Keratinocyte (primary cell): ENCODE measurements at regions not wholly inside any gene's neighbourhood (a gene's known extent, or its start where the extent isn't known, plus 50 kb on each side); places are given as distances from the start of the nearest gene placed in this dataset.

Experiments
- DNase-seq: peaks from one replicate; pipeline ENCODE4 v3.0.0-alpha.2; 2011; ENCODE audit warnings: low read depth, missing footprints, low spot score
- FAIRE-seq: peaks from 2 replicates; lab custom pipeline; 2011; peaks lifted over from hg19 to GRCh38; lab: Jason Lieb, UNC
- H2AFZ ChIP-seq: 2 replicates; pipeline ENCODE4 v1.6.0; 2012; ENCODE audit warnings: low read length, control low read depth, inconsistent platforms; ENCODE audit not compliant: control insufficient read depth
- H3K27ac ChIP-seq: 2 replicates; pipeline ENCODE4 v1.5.1; 2011; ENCODE audit warnings: low read length; ENCODE audit not compliant: control insufficient read depth, insufficient read depth
- H3K27me3 ChIP-seq: 3 replicates; pipeline ENCODE4 v1.6.0; 2011; ENCODE audit warnings: low read length; ENCODE audit not compliant: control insufficient read depth, insufficient read depth; ENCODE audit errors: extremely low read depth
- H3K36me3 ChIP-seq, 2 experiments: 2 replicates in 1 of 2; 3 replicates in 1 of 2; pipeline ENCODE4 v1.5.1; 2011; ENCODE audit warnings: low read length in 2 of 2, mild to moderate bottlenecking in 1 of 2; ENCODE audit not compliant: control insufficient read depth in 2 of 2, insufficient read depth in 2 of 2; ENCODE audit errors: extremely low read depth in 1 of 2
- H3K4me1 ChIP-seq: 3 replicates; pipeline ENCODE4 v1.5.1; 2011; ENCODE audit warnings: low read length; ENCODE audit not compliant: control insufficient read depth, insufficient read depth; ENCODE audit errors: extremely low read depth
- H3K4me2 ChIP-seq: 3 replicates; pipeline ENCODE4 v1.6.0; 2011; ENCODE audit warnings: low read depth, low read length; ENCODE audit not compliant: control insufficient read depth, insufficient read depth; ENCODE audit errors: extremely low read depth
- H3K4me3 ChIP-seq, 3 experiments: fragments of 200-600 bp in 1 of 3; sonication (generic) in 1 of 3; 2 replicates in 2 of 3; 3 replicates in 1 of 3; pipeline ENCODE4 v1.5.1; 2011 to 2016; ENCODE audit warnings: low read length in 3 of 3, mild to moderate bottlenecking in 3 of 3, control low read depth in 2 of 3, inconsistent platforms in 1 of 3, low read depth in 1 of 3, mixed read lengths in 1 of 3, mixed run types in 1 of 3, moderate library complexity in 1 of 3; ENCODE audit not compliant: control insufficient read depth in 2 of 3, insufficient read depth in 2 of 3; ENCODE audit errors: extremely low read depth in 1 of 3
- H3K79me2 ChIP-seq: 2 replicates; pipeline ENCODE4 v1.6.0; 2012; ENCODE audit warnings: low read length; ENCODE audit not compliant: control insufficient read depth, insufficient read depth
- H3K9ac ChIP-seq: 3 replicates; pipeline ENCODE4 v1.6.0; 2011; ENCODE audit warnings: low read length; ENCODE audit not compliant: control insufficient read depth, insufficient read depth; ENCODE audit errors: extremely low read depth
- H3K9me1 ChIP-seq: 3 replicates; pipeline ENCODE4 v1.6.0; 2011; ENCODE audit warnings: low read length; ENCODE audit not compliant: control insufficient read depth, insufficient read depth; ENCODE audit errors: extremely low read depth
- H3K9me3 ChIP-seq: 2 replicates; pipeline ENCODE4 v1.5.1; 2012; ENCODE audit warnings: low read depth, low read length; ENCODE audit not compliant: control insufficient read depth
- H4K20me1 ChIP-seq: 3 replicates; pipeline ENCODE4 v1.6.0; 2011; ENCODE audit warnings: low read length; ENCODE audit not compliant: control insufficient read depth, insufficient read depth; ENCODE audit errors: extremely low read depth
- EZH2 ChIP-seq: IDR thresholded peaks from one replicate; pipeline ENCODE4 v1.6.1; 2012; ENCODE audit warnings: inconsistent platforms, mild to moderate bottlenecking, low read length, moderate library complexity
- dilution Hi-C: fragments of 300-500 bp; cut with MboI; formaldehyde crosslinking; loops from one replicate; pipeline ENCODE4 v1.7.0; 2020; ENCODE audit warnings: low sequenced_read_pairs; ENCODE audit not compliant: extremely low pct_ligation_motif_present
- TF ChIP-seq, protein P1 (sequence below), 3 experiments: IDR thresholded peaks in 1 of 3; conservative IDR thresholded peaks in 1 of 3; optimal IDR thresholded peaks in 1 of 3; 2 replicates in 2 of 3; 3 replicates in 1 of 3; pipeline versions ENCODE3 to v1.5.1; 2011; ENCODE audit warnings: low read length in 3 of 3, mild to moderate bottlenecking in 3 of 3, moderate library complexity in 2 of 3, control low read depth in 1 of 3, inconsistent platforms in 1 of 3; ENCODE audit not compliant: insufficient read depth in 2 of 3; ENCODE audit errors: extremely low read depth in 1 of 3

DNA sequence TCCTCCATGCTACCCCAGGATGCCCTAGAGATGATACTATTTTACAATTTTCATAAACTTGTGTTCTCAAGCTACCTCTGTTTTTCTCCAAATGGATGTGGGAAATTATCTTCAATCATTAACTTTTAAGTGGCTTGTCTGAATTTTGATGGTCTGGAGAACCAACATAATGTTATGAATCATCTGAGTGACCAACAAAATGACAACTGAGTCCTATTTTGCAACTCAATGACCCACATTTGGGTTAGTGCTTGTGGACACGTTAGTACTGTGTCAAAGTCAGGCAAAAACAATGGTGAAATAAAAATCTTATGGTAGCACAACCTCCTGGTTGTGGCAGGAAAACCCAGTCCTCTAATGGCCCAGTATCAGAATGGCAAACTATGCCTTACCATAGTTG, 352.4 kb upstream of the ZNF385D start:
- dilution Hi-C loops, result no loop called here
- Histone ChIP-seq H2AFZ (no peak overlapping the region), H3K27me3 (no peaks in the 10 kb centered on the region), H3K4me2 (no peak overlapping the region), H3K4me3 (no peak overlapping the region), H3K36me3 (no peaks in the 10 kb centered on the region), H3K9me1 (no peaks in the 10 kb centered on the region), H3K4me1 (no peaks in the 10 kb centered on the region), H4K20me1 (no peaks in the 10 kb centered on the region), H3K27ac (no peak overlapping the region), H3K79me2 (no peaks in the 10 kb centered on the region), H3K9ac (no peak overlapping the region), H3K9me3 (no peaks in the 10 kb centered on the region)
- no peak for FAIRE-seq
- TF ChIP-seq, protein P1, sequence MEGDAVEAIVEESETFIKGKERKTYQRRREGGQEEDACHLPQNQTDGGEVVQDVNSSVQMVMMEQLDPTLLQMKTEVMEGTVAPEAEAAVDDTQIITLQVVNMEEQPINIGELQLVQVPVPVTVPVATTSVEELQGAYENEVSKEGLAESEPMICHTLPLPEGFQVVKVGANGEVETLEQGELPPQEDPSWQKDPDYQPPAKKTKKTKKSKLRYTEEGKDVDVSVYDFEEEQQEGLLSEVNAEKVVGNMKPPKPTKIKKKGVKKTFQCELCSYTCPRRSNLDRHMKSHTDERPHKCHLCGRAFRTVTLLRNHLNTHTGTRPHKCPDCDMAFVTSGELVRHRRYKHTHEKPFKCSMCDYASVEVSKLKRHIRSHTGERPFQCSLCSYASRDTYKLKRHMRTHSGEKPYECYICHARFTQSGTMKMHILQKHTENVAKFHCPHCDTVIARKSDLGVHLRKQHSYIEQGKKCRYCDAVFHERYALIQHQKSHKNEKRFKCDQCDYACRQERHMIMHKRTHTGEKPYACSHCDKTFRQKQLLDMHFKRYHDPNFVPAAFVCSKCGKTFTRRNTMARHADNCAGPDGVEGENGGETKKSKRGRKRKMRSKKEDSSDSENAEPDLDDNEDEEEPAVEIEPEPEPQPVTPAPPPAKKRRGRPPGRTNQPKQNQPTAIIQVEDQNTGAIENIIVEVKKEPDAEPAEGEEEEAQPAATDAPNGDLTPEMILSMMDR (optimal IDR thresholded peaks at IDR 0.05 in 1 of 3, IDR thresholded peaks at IDR 0.05 in 1 of 3, conservative IDR thresholded peaks at IDR 0.05 in 1 of 3; ENCODE audit: extremely low read depth in 1 of 3, insufficient read depth in 2 of 3, low read length in 3 of 3), result no peak
- TF ChIP-seq EZH2, result no peak
- no peak for DNase-seq

DNA sequence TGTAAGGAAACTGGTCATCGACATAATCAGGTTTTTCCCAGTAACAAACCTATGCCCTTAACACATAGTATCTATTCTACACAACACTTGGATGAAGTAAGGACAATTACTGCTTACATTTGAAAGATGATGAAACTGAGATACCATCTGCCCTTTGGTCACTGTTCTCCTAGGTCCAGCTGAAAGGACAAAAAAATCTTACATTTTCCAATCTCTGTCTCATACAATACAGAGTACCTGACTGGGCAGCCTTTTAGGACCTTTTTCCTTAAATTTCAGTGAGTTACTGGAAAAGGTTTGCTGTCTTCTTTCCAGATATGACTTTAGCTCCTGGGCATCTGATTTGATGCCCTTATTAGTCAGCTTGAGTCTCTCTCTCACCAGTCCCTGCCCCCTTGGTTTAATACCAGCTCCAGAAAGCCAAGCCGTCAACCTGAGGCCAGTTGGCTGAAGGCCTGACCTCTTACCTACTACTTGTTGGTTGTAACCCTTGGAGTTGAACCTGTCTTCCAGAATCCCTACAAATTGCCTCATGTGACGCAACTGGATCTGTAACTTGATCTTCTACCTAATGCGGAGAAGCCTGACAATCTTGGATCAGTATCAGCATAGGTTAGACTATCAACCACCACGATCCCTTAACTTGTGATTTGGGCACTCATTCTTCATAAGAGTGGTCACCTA, 355.3 kb upstream of the ZNF385D start:
- Histone ChIP-seq H3K9me3 (no peaks in the 10 kb centered on the region), H3K9me1 (no peaks in the 10 kb centered on the region), H3K4me2 (no peak overlapping the region), H2AFZ (no peak overlapping the region), H3K27ac (no peak overlapping the region), H3K4me1 (no peaks in the 10 kb centered on the region), H3K36me3 (no peaks in the 10 kb centered on the region), H3K4me3 (no peak overlapping the region), H3K79me2 (no peaks in the 10 kb centered on the region), H3K27me3 (no peaks in the 10 kb centered on the region), H4K20me1 (no peaks in the 10 kb centered on the region), H3K9ac (no peak overlapping the region)
- no peak for TF ChIP-seq EZH2
- TF ChIP-seq, protein P1 (optimal IDR thresholded peaks at IDR 0.05 in 1 of 3, IDR thresholded peaks at IDR 0.05 in 1 of 3, conservative IDR thresholded peaks at IDR 0.05 in 1 of 3; ENCODE audit: extremely low read depth in 1 of 3, insufficient read depth in 2 of 3, low read length in 3 of 3), result no peak
- dilution Hi-C loops, result no loop called here
- DNase-seq (no peak), FAIRE-seq (no peak)
